GM13977 (cell line): ENCODE measurements at regions not wholly inside any gene's neighbourhood (a gene's known extent, or its start where the extent isn't known, plus 50 kb on each side); places are given as distances from the start of the nearest gene placed in this dataset.

Source experiments
- DNase-seq: peaks from one replicate; pipeline ENCODE4 v3.0.0; 2012; ENCODE audit warnings: low spot score
- in situ Hi-C: fragments of 300-500 bp; cut with MboI; formaldehyde crosslinking; loops from one replicate; pipeline ENCODE4 v1.12.0; 2022; ENCODE audit warnings: low sequenced_read_pairs, low pct_unique_long_range_greater_than_20kb, mixed read lengths, inconsistent platforms; ENCODE audit not compliant: unreplicated experiment
- TF ChIP-seq, protein P1 (sequence below): IDR thresholded peaks from 2 replicates; pipeline ENCODE4 v1.5.1; 2012; ENCODE audit warnings: mild to moderate bottlenecking, control low read depth; ENCODE audit not compliant: insufficient read depth; ENCODE audit errors: extremely low read depth, missing control alignments

DNA sequence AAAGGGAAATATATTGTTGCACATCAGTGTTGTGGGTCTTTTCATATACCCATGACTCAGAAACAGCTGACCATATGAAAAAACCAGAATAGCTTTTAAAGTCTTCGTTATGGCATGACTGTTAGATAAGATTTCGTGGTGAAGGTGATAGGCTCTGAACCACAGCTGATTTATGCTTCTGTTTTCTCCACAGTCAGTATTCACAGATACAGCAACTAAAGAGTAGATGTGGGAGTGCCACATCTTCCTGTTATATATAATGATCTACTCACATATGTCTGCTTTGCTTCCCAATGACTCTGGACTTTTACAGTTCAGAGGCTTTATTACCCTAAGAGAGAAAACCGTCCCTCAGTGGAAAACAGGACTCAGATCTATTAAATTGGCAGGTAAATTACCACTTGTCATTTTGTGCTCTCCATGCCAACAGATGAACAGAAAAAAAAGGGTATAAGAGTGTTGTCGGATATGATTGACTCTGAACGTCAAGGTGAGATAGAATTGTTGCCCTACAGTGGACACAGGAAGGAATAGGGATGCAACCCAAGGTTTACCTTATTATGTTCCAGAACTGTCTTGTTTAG lies 1037.1 kb downstream of the GALC start:
- in situ Hi-C loops = no loop called here

DNA sequence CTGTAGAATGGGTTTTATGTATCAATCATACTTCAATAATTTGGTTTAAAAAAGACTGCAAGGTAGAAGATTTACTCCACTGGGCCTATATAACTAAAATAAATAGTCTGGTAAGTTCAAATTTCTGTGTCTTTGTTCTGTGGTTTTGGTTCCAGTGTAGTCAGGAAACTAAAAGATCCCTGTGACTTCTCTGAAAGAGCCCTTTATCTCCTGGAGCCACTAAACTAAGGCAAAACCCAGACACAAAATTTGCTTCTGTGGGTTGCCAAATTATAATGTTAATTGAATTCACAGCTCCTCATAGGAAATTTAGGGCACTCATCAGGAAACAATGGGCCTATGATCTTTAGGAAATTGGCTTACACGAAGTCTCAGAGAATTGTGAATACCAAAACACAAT lies 1038.4 kb downstream of the GALC start:
- no peak for DNase-seq
- TF ChIP-seq, protein P1, sequence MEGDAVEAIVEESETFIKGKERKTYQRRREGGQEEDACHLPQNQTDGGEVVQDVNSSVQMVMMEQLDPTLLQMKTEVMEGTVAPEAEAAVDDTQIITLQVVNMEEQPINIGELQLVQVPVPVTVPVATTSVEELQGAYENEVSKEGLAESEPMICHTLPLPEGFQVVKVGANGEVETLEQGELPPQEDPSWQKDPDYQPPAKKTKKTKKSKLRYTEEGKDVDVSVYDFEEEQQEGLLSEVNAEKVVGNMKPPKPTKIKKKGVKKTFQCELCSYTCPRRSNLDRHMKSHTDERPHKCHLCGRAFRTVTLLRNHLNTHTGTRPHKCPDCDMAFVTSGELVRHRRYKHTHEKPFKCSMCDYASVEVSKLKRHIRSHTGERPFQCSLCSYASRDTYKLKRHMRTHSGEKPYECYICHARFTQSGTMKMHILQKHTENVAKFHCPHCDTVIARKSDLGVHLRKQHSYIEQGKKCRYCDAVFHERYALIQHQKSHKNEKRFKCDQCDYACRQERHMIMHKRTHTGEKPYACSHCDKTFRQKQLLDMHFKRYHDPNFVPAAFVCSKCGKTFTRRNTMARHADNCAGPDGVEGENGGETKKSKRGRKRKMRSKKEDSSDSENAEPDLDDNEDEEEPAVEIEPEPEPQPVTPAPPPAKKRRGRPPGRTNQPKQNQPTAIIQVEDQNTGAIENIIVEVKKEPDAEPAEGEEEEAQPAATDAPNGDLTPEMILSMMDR = no peak
- in situ Hi-C loops = no loop called here

More for the DNA sequence above, 1037.1 kb downstream of the GALC start:
- TF ChIP-seq, protein P1 = no peak
- no peak for DNase-seq

DNA sequence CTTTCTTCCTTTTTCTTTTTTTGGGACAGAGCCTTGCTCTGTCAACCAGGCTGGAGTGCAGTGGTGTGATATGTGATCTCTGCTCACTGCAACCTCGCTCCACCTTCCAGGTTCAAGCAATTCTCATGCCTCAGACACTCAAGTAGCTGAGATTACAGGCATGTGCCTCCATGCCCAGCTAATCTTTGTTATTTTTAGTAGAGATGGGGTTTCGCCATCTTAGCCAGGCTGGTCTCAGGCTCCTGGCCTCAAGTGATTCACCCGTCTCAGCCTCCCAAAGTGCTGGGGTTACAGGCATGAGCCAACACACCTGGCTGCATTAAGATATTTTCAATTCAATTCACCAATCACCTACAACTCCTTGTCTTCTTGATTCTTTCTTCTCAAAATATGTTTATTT lies 1046.5 kb downstream of the GALC start:
- in situ Hi-C loops = no loop called here
- TF ChIP-seq, protein P1 = no peak
- DNase-seq = no peak

DNA sequence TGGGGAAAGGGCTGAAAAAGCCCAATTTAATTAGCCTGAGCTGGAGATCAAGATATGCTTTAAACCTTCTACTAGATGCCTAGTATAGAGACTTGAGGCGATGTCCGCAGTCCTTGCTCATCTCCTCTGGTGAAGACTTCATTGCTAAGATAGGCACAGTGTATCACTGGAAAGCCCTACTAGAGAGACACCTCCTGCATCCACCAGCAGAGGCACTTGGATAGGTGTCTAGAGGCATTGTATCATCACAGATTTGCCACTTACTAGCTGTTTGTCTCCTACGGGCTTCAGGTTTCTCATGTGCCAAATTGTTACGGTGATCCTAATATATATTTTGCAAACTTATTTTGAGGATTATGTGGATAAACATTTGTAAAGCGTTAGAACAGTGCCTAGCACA lies 1048.5 kb downstream of the GALC start:
- DNase-seq = no peak
- TF ChIP-seq, protein P1 = no peak
- in situ Hi-C loops = no loop called here

DNA sequence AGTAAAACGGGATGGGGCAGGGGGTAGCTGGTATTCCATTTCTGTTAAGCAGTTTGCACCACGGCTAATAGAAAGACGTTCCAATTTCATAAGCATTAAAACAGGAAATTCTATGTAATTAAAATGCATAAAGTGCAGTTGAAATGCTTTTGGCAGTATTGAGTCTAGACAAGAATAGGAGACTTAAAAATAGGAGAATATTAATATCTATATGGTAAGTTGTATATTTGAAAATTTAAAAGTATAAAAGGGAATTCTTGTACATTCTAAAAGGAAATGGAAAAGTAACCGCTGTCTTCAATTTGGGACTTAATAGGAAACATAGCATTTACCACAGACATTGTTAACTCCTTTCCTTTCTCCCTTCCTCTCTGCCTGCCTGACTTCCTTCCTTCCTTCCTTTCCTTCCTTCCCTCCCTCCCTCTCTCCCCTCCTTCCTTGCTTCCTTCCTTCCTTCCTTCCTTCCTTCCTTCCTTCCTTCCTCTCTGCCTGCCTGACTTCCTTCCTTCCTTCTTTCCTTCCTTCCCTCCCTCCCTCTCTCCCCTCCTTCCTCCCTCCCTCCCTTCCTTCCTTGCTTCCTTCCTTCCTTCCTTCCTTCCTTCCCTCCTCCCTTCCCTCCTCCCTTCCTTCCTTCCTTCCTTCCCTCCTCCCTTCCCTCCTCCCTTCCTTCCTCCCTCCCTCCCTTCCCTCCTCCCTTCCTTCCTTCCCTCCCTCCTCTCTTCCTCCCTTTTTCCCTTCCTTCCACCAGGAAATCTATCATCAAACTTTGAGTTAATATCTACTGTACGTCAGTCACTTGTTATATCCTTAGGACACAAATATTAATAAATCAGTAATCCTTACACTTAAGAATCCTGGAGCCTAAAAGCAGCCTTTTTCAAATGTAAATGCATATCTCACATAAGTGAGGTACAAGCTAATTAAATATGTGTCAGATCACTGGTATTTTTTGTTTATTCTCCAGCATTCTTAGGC lies 1049.3 kb downstream of the GALC start:
- DNase-seq = no peak
- TF ChIP-seq, protein P1 = no peak
- in situ Hi-C loops = no loop called here

DNA sequence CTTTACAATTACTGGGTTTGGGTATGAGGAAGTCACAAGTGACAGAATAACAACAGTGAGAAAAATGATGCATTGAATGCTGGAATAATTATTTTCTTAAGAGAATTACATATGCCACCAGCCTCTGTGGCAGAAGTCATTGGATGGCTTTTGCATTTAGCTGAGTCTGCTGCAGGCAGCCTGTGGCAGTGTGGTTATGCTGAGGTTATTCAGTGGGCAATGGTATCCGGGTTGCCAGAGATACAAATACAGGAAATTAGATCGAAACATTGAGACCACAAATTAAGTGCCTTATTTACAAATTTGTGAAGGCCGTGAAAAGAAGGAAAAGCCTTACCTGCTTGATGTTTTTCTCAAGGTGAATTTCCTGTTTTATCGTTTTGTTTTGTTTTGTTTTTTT lies 1050.0 kb downstream of the GALC start:
- DNase-seq = no peak
- in situ Hi-C loops = no loop called here
- TF ChIP-seq, protein P1 = no peak
